Tibial artery (tissue), 4 donors: ENCODE measurements at regions not wholly inside any gene's neighbourhood (a gene's known extent, or its start where the extent isn't known, plus 50 kb on each side); places are given as distances from the start of the nearest gene placed in this dataset.
A peak's percentile ranks its signal among the peaks of the same experiment; 100 is the strongest.
"Not testable (repeated sequence)": the region's sequence is repeated elsewhere in the genome, so short reads cannot be mapped to it uniquely, and the experiment has no call there.

Experiments
- DNase-seq, 2 donors: peaks; one replicate each; pipeline ENCODE4 v3.0.0-alpha.2; 2019
- H3K27ac ChIP-seq, 2 donors: fragments of 200-600 bp; sonication (generic) in 1 of 2; 1 replicate in 1 of 2; 2 replicates in 1 of 2; pipeline ENCODE4 v1.5.1; 2018 to 2019; ENCODE audit warnings: mild to moderate bottlenecking in 1 of 2
- H3K27me3 ChIP-seq, 2 donors: fragments of 200-600 bp; sonication (generic) in 1 of 2; one replicate each; pipeline versions ENCODE4 v1.5.1 to v1.6.0; 2016 to 2019
- H3K36me3 ChIP-seq, 3 donors: fragments of 200-600 bp; sonication (generic) in 2 of 3; one replicate each; pipeline ENCODE4 v1.5.1; 2016 to 2019; ENCODE audit warnings: mild to moderate bottlenecking in 2 of 3
- H3K4me1 ChIP-seq, 4 donors: fragments of 200-600 bp; sonication (generic) in 2 of 4; 1 replicate in 3 of 4; 2 replicates in 1 of 4; pipeline ENCODE4 v1.5.1; 2016 to 2019
- H3K4me3 ChIP-seq, 2 donors: fragments of 200-600 bp; sonication (generic) in 1 of 2; 1 replicate in 1 of 2; 2 replicates in 1 of 2; pipeline ENCODE4 v1.5.1; 2018 to 2019; ENCODE audit warnings: mild to moderate bottlenecking in 2 of 2
- H3K9me3 ChIP-seq, 3 donors: fragments of 200-600 bp; sonication (generic) in 1 of 3; one replicate each; pipeline ENCODE4 v1.5.1; 2016 to 2019
- CTCF ChIP-seq, 2 experiments: fragments of 200-600 bp in 1 of 2; fragments of 450-650 bp in 1 of 2; IDR thresholded peaks; one replicate each; pipeline ENCODE4 v1.5.1; 2017 to 2019; ENCODE audit warnings: antibody characterized with exemption in 2 of 2, mild to moderate bottlenecking in 1 of 2, moderate library complexity in 1 of 2
- intact Hi-C: fragments of 100-400 bp; cut with DNase I; formaldehyde crosslinking; loops from one replicate; pipeline ENCODE4 v1.15.0; 2023; ENCODE audit warnings: low total_unique reads

DNA sequence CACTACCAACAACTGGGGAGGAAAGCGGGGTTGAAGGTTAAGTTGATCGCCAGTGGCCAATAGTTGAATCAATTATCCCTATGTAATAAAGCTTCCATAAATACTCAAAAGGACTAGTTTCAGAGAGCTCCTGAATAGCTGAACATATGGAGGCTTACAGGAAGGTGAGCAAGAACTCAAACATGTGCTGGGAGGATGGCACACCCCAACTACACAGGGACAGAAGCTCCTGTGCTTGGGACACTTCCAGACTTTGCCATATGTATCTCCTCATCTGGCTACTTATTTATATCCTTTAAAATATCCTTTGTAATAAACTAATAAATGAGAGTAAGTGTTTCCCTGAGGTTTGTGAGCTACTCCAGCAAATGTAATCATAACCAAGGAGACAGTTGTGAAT is 115.7 kb downstream of the HNMT start:
- Histone ChIP-seq H3K27ac (no peak overlapping the region), H3K4me3 (no peak overlapping the region), H3K9me3 (no peaks in the 10 kb centered on the region), H3K27me3 (no peaks in the 10 kb centered on the region), H3K36me3 (no peaks in the 10 kb centered on the region), H3K4me1 (peaks cover 0 to 17% (median 3%) of the 10 kb centered on the region in 4 donors)
- no peak for DNase-seq
- intact Hi-C loops = no loop called here
- no peak for TF ChIP-seq CTCF (IDR thresholded peaks at IDR 0.05)

DNA sequence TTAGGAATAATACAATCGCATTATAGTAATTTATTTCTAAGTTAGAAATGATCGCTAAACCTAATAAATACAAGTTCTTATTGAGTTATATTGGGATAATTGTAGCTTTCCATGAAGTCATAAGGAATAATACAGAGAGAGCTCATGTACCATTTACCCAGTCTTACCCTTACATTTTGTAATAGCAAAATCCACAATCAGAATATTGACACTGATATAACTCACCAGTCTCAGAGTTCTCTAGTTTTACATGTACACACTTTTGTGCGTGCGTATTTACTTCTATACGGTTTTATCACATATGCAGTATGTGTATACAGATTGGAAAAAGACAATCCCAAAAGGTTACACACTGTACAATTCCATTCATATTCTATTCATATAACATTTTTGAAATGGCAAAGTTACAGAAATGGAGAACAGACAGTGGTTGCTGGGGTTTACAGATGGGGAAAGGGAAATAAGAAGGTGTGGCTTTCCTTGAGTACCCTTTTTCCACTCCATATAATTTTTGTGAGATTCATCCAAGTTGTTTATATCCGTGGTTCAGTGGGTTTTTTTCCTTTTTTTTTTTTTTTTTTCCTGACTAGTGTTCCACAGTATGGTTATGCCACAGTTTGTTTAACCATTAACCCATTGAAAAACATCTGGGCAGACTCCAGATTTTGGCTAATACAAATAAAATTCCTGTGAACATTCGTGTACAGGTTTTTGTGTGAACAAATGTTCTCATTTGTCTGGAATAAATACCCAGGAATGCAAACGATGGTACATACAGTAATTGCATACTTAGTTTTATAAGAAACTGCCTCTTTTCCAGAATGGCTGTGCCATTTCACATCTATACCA is 117.2 kb downstream of the HNMT start:
- H3K27me3 ChIP-seq = no peaks in the 10 kb centered on the region
- no peak for DNase-seq
- no peak overlapping the region for H3K4me3 ChIP-seq
- intact Hi-C loops = no loop called here
- H3K27ac ChIP-seq = no peak overlapping the region
- no peaks in the 10 kb centered on the region for H3K36me3 ChIP-seq
- no peaks in the 10 kb centered on the region for H3K9me3 ChIP-seq
- TF ChIP-seq CTCF (IDR thresholded peaks at IDR 0.05) = no peak
- peaks cover 0 to 27% (median 4%) of the 10 kb centered on the region in 4 donors for H3K4me1 ChIP-seq

GRCh38 chr2:138084206-138084605 is 119.9 kb downstream of the HNMT start:
- Histone ChIP-seq H3K36me3 (no peaks in the 10 kb centered on the region), H3K9me3 (no peaks in the 10 kb centered on the region), H3K4me3 (no peak overlapping the region), H3K27me3 (no peaks in the 10 kb centered on the region), H3K4me1 (peaks cover 0 to 29% (median 12%) of the 10 kb centered on the region in 4 donors), H3K27ac (no peak overlapping the region)
- TF ChIP-seq CTCF (IDR thresholded peaks at IDR 0.05) = no peak
- no peak for DNase-seq
- intact Hi-C loops = no loop called here

- intact Hi-C loops, H3K9me3 ChIP-seq, DNase-seq, H3K36me3 ChIP-seq, H3K27ac ChIP-seq, H3K27me3 ChIP-seq, H3K4me3 ChIP-seq: not testable (repeated sequence)
- H3K4me1 ChIP-seq = peaks cover 0 to 29% (median 12%) of the 10 kb centered on the region in 4 donors
Observed at GRCh38 chr2:138085441-138085840, 121.2 kb downstream of the HNMT start.

DNA sequence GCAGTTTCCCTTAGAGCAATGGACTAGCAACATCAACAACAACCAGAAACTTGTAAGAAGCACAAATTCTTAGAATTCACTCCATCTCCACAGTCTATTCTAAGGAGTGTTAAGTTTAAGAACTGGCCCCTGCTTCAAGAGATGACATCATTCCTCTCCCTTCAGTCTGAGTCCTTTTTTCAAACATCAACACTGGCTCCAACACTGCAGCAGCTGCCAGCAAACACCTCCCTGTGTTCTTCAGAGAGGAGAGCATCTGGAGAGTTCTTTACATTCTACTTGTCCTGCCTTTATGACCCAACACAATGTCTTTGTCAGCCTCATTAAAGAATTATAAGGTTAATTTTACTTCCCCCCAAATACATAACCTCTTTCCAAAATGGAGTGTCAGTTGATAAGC is 122.3 kb downstream of the HNMT start:
- DNase-seq = no peak
- intact Hi-C loops = no loop called here
- TF ChIP-seq CTCF (IDR thresholded peaks at IDR 0.05) = no peak

GRCh38 chr2:138087751-138088593 is 123.7 kb downstream of the HNMT start:
- H3K4me3 ChIP-seq = no peak overlapping the region

More for the DNA sequence above, 122.3 kb downstream of the HNMT start:
- peak overlapping the region in 1 of 2 donors; percentile 43 for H3K27ac ChIP-seq
- no peaks in the 10 kb centered on the region for H3K27me3 ChIP-seq
- H3K4me3 ChIP-seq = no peak overlapping the region
- no peaks in the 10 kb centered on the region for H3K36me3 ChIP-seq
- H3K9me3 ChIP-seq = no peaks in the 10 kb centered on the region
- peaks cover 0 to 29% (median 12%) of the 10 kb centered on the region in 4 donors for H3K4me1 ChIP-seq

More at GRCh38 chr2:138087751-138088593, 123.7 kb downstream of the HNMT start:
- Histone ChIP-seq H3K4me1 (peaks cover 0 to 29% (median 12%) of the 10 kb centered on the region in 4 donors), H3K27me3 (no peaks in the 10 kb centered on the region), H3K36me3 (no peaks in the 10 kb centered on the region), H3K27ac (no peak overlapping the region), H3K9me3 (no peaks in the 10 kb centered on the region)
- intact Hi-C loops = no loop called here
- TF ChIP-seq CTCF (IDR thresholded peaks at IDR 0.05) = no peak
- no peak for DNase-seq
